Sigmoid colon (tissue), 6 donors: ENCODE measurements at regions not wholly inside any gene's neighbourhood (a gene's known extent, or its start where the extent isn't known, plus 50 kb on each side); places are given as distances from the start of the nearest gene placed in this dataset.

Source experiments
- DNase-seq: peaks from one replicate; pipeline ENCODE4 v3.0.0-alpha.2; 2019
- H3K27ac ChIP-seq, 4 donors: fragments of 200-600 bp; sonication (generic); one replicate each; pipeline ENCODE4 v1.5.1; 2016 to 2019; ENCODE audit warnings: mild to moderate bottlenecking in 1 of 4
- H3K27me3 ChIP-seq, 3 donors: fragments of 200-600 bp; sonication (generic); one replicate each; pipeline ENCODE4 v1.5.1; 2019; ENCODE audit warnings: mild to moderate bottlenecking in 1 of 3
- H3K36me3 ChIP-seq, 4 donors: fragments of 200-600 bp; sonication (generic); one replicate each; pipeline ENCODE4 v1.5.1; 2016 to 2019
- H3K4me1 ChIP-seq, 4 donors: fragments of 200-600 bp; sonication (generic); one replicate each; pipeline ENCODE4 v1.5.1; 2017 to 2019
- H3K4me3 ChIP-seq, 4 donors: fragments of 200-600 bp; sonication (generic); one replicate each; pipeline ENCODE4 v1.5.1; 2017 to 2019; ENCODE audit warnings: mild to moderate bottlenecking in 2 of 4, moderate library complexity in 1 of 4
- H3K9me3 ChIP-seq, 4 donors: fragments of 200-600 bp in 3 of 4; sonication (generic) in 3 of 4; one replicate each; pipeline versions ENCODE4 v1.5.1 to v1.6.1; 2013 to 2019
- CTCF ChIP-seq, 4 experiments: fragments of 450-650 bp in 3 of 4; fragments of 200-600 bp in 1 of 4; IDR thresholded peaks; one replicate each; pipeline ENCODE4 v1.5.1; 2016 to 2019; ENCODE audit warnings: antibody characterized with exemption in 4 of 4, mild to moderate bottlenecking in 3 of 4, moderate library complexity in 2 of 4
- EP300 ChIP-seq, 4 donors: sonication (generic); formaldehyde crosslinking; IDR thresholded peaks; one replicate each; pipeline ENCODE4 v1.6.1; 2017; ENCODE audit warnings: antibody characterized with exemption in 4 of 4
- POLR2A ChIP-seq, 2 donors: fragments of 450-650 bp; IDR thresholded peaks; one replicate each; pipeline ENCODE4 v1.6.1; 2016; ENCODE audit warnings: antibody characterized with exemption in 2 of 2, mild to moderate bottlenecking in 2 of 2, moderate library complexity in 2 of 2
- POLR2AphosphoS5 ChIP-seq, 4 donors: sonication (generic); formaldehyde crosslinking; IDR thresholded peaks; one replicate each; pipeline ENCODE4 v1.6.1; 2017; ENCODE audit warnings: antibody characterized with exemption in 4 of 4
- WGBS, 2 donors: extraction: QIAGEN DNeasy Blood & Tissue Kit; methylation state at CpG; one replicate each; pipeline ENCODE4 v1.1.7; 2013; 5-methylcytosine and 5-hydroxymethylcytosine counted together
- intact Hi-C: fragments of 100-400 bp; cut with DNase I; formaldehyde crosslinking; loops from one replicate; pipeline ENCODE4 v1.15.1; 2023
- donor health status: healthy with polysubstance abuse.
- donor health status: healthy.

GRCh38 chr2:225788571-225789094 lies 389.1 kb downstream of the NYAP2 start:
- no peaks in the 10 kb centered on the region for H3K27me3 ChIP-seq
- no peaks in the 10 kb centered on the region for H3K4me1 ChIP-seq
- TF ChIP-seq CTCF (IDR thresholded peaks at IDR 0.05) (no peak), POLR2AphosphoS5 (IDR thresholded peaks at IDR 0.05) (no peak), EP300 (IDR thresholded peaks at IDR 0.05) (no peak), POLR2A (IDR thresholded peaks at IDR 0.05) (no peak)
- no peak overlapping the region for H3K27ac ChIP-seq
- H3K4me3 ChIP-seq: no peak overlapping the region
- intact Hi-C loops: no loop called here
- no peaks in the 10 kb centered on the region for H3K9me3 ChIP-seq
- no peak for DNase-seq
- 60 to 73% methylated on average over 5 of the region's 5 CpGs for WGBS, 2 donors
- H3K36me3 ChIP-seq: no peaks in the 10 kb centered on the region

GRCh38 chr2:225787497-225787896 lies 388.0 kb downstream of the NYAP2 start:
- DNase-seq: no peak
- intact Hi-C loops: no loop called here
- H3K36me3 ChIP-seq: no peaks in the 10 kb centered on the region
- H3K27ac ChIP-seq: no peak overlapping the region
- H3K4me1 ChIP-seq: no peaks in the 10 kb centered on the region
- H3K4me3 ChIP-seq: no peak overlapping the region
- H3K9me3 ChIP-seq: no peaks in the 10 kb centered on the region
- TF ChIP-seq POLR2A (IDR thresholded peaks at IDR 0.05) (no peak), CTCF (IDR thresholded peaks at IDR 0.05) (no peak), POLR2AphosphoS5 (IDR thresholded peaks at IDR 0.05) (no peak), EP300 (IDR thresholded peaks at IDR 0.05) (no peak)
- H3K27me3 ChIP-seq: no peaks in the 10 kb centered on the region
- WGBS, 2 donors: 86 to 87% methylated on average over 2 of the region's 2 CpGs

GRCh38 chr2:225781991-225782390 lies 382.5 kb downstream of the NYAP2 start:
- Histone ChIP-seq H3K27me3 (no peaks in the 10 kb centered on the region), H3K27ac (no peak overlapping the region), H3K9me3 (no peaks in the 10 kb centered on the region), H3K36me3 (no peaks in the 10 kb centered on the region), H3K4me1 (no peaks in the 10 kb centered on the region), H3K4me3 (no peak overlapping the region)
- WGBS, 2 donors: 53 to 80% methylated on average over 2 of the region's 2 CpGs
- TF ChIP-seq CTCF (IDR thresholded peaks at IDR 0.05): no peak
- TF ChIP-seq EP300 (IDR thresholded peaks at IDR 0.05): no peak
- no peak for TF ChIP-seq POLR2A (IDR thresholded peaks at IDR 0.05)
- TF ChIP-seq POLR2AphosphoS5 (IDR thresholded peaks at IDR 0.05): no peak
- DNase-seq: no peak
- intact Hi-C loops: no loop called here

GRCh38 chr2:225781145-225781544 lies 381.6 kb downstream of the NYAP2 start:
- Histone ChIP-seq H3K4me3 (no peak overlapping the region), H3K27ac (no peak overlapping the region), H3K27me3 (no peaks in the 10 kb centered on the region), H3K4me1 (no peaks in the 10 kb centered on the region), H3K9me3 (no peaks in the 10 kb centered on the region), H3K36me3 (no peaks in the 10 kb centered on the region)
- intact Hi-C loops: no loop called here
- DNase-seq: no peak
- WGBS, 2 donors: 17 to 70% methylated on average over 2 of the region's 2 CpGs
- TF ChIP-seq POLR2A (IDR thresholded peaks at IDR 0.05) (no peak), EP300 (IDR thresholded peaks at IDR 0.05) (no peak), POLR2AphosphoS5 (IDR thresholded peaks at IDR 0.05) (no peak), CTCF (IDR thresholded peaks at IDR 0.05) (no peak)

GRCh38 chr2:225779829-225780228 lies 380.3 kb downstream of the NYAP2 start:
- Histone ChIP-seq H3K4me1 (no peaks in the 10 kb centered on the region), H3K27me3 (no peaks in the 10 kb centered on the region), H3K9me3 (no peaks in the 10 kb centered on the region), H3K27ac (no peak overlapping the region), H3K36me3 (no peaks in the 10 kb centered on the region), H3K4me3 (no peak overlapping the region)
- no peak for DNase-seq
- intact Hi-C loops: no loop called here
- WGBS, 2 donors: 86 to 93% methylated on average over 1 of the region's 1 CpG
- TF ChIP-seq CTCF (IDR thresholded peaks at IDR 0.05): no peak
- TF ChIP-seq POLR2A (IDR thresholded peaks at IDR 0.05): no peak
- TF ChIP-seq POLR2AphosphoS5 (IDR thresholded peaks at IDR 0.05): no peak
- TF ChIP-seq EP300 (IDR thresholded peaks at IDR 0.05): no peak
